ENCODE measurements at regions not wholly inside any gene's neighbourhood (a gene's known extent, or its start where the extent isn't known, plus 50 kb on each side); places are given as distances from the start of the nearest gene placed in this dataset.

- TF ChIP-seq CBX2 (IDR thresholded peaks at IDR 0.05; ENCODE audit: borderline replicate concordance, low read depth) (no peak), HDAC2 (IDR thresholded peaks at IDR 0.05) (no peak), ZFP36 (IDR thresholded peaks at IDR 0.05; ENCODE audit: borderline replicate concordance, partially characterized antibody) (no peak), TFCP2L1 (CRISPR knock-in tag; IDR thresholded peaks at IDR 0.05) (no peak), EP300 (IDR thresholded peaks at IDR 0.05) (no peak), ELK1 (IDR thresholded peaks at IDR 0.05; ENCODE audit: low read depth, low read length) (no peak), POLR2A (IDR thresholded peaks at IDR 0.05; ENCODE audit: low read length) (no peak), RAD21 (conservative IDR thresholded peaks at IDR 0.05 in 1 of 2, IDR thresholded peaks at IDR 0.05 in 1 of 2) (no peak), NPAS2 (CRISPR knock-in tag; IDR thresholded peaks at IDR 0.05; ENCODE audit: borderline replicate concordance) (no peak)
- TF ChIP-seq, protein P1, sequence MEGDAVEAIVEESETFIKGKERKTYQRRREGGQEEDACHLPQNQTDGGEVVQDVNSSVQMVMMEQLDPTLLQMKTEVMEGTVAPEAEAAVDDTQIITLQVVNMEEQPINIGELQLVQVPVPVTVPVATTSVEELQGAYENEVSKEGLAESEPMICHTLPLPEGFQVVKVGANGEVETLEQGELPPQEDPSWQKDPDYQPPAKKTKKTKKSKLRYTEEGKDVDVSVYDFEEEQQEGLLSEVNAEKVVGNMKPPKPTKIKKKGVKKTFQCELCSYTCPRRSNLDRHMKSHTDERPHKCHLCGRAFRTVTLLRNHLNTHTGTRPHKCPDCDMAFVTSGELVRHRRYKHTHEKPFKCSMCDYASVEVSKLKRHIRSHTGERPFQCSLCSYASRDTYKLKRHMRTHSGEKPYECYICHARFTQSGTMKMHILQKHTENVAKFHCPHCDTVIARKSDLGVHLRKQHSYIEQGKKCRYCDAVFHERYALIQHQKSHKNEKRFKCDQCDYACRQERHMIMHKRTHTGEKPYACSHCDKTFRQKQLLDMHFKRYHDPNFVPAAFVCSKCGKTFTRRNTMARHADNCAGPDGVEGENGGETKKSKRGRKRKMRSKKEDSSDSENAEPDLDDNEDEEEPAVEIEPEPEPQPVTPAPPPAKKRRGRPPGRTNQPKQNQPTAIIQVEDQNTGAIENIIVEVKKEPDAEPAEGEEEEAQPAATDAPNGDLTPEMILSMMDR (IDR thresholded peaks at IDR 0.05), result no peak
- TF ChIP-seq, protein P2, sequence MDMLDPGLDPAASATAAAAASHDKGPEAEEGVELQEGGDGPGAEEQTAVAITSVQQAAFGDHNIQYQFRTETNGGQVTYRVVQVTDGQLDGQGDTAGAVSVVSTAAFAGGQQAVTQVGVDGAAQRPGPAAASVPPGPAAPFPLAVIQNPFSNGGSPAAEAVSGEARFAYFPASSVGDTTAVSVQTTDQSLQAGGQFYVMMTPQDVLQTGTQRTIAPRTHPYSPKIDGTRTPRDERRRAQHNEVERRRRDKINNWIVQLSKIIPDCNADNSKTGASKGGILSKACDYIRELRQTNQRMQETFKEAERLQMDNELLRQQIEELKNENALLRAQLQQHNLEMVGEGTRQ (IDR thresholded peaks at IDR 0.05), result no peak
Measured at GRCh38 chr12:14307004-14307403, 58.5 kb upstream of the ATF7IP start.
